ENCODE measurements at regions not wholly inside any gene's neighbourhood (a gene's known extent, or its start where the extent isn't known, plus 50 kb on each side); places are given as distances from the start of the nearest gene placed in this dataset.

DNA sequence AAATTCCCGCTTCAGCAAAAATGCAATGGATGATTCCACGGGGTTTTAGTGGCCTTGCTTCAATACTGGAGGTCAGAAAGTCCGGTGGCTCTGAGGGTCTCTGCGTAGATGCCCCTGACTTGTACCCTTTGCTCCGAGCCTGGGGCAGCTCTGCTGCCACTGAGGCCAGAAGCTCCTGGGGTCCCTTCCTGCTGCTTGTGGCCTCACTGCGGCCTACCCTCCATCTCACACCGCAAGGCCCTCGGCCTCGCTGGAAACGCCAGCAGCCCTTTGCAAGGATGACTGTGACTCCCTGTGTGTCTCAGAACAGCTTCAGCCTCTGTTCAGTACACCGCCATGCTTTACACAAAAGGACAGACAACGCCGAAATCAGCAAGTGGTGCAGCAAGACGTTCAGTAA is 244.8 kb downstream of the ACTR3B start:
- H3K9me3 ChIP-seq (ENCODE audit: low read depth, low read length): no peaks in the 10 kb centered on the region
- H3K4me1 ChIP-seq (ENCODE audit: insufficient read depth, low read length): no peaks in the 10 kb centered on the region
- H3K4me3 ChIP-seq (ENCODE audit: insufficient read depth, low read length): no peak overlapping the region
- no peaks in the 10 kb centered on the region for H4K20me1 ChIP-seq (ENCODE audit: insufficient read depth, low read length)
- no peak overlapping the region for H3K27ac ChIP-seq (ENCODE audit: low read depth, low read length)
- no peak overlapping the region for H3K4me2 ChIP-seq (ENCODE audit: insufficient read depth, low read length)
- no peaks in the 10 kb centered on the region for H3K36me3 ChIP-seq (ENCODE audit: insufficient read depth, low read length)
- TF ChIP-seq, protein P1, sequence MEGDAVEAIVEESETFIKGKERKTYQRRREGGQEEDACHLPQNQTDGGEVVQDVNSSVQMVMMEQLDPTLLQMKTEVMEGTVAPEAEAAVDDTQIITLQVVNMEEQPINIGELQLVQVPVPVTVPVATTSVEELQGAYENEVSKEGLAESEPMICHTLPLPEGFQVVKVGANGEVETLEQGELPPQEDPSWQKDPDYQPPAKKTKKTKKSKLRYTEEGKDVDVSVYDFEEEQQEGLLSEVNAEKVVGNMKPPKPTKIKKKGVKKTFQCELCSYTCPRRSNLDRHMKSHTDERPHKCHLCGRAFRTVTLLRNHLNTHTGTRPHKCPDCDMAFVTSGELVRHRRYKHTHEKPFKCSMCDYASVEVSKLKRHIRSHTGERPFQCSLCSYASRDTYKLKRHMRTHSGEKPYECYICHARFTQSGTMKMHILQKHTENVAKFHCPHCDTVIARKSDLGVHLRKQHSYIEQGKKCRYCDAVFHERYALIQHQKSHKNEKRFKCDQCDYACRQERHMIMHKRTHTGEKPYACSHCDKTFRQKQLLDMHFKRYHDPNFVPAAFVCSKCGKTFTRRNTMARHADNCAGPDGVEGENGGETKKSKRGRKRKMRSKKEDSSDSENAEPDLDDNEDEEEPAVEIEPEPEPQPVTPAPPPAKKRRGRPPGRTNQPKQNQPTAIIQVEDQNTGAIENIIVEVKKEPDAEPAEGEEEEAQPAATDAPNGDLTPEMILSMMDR (IDR thresholded peaks at IDR 0.05; ENCODE audit: extremely low read depth, low read depth, low read length): no peak
- no peak for DNase-seq (ENCODE audit: insufficient read length, low spot score, missing footprints)
- no peaks in the 10 kb centered on the region for H3K79me2 ChIP-seq (ENCODE audit: insufficient read depth, low read length)
- H2AFZ ChIP-seq (ENCODE audit: low read length): no peak overlapping the region
- no peaks in the 10 kb centered on the region for H3K27me3 ChIP-seq (ENCODE audit: insufficient read depth, low read length)

DNA sequence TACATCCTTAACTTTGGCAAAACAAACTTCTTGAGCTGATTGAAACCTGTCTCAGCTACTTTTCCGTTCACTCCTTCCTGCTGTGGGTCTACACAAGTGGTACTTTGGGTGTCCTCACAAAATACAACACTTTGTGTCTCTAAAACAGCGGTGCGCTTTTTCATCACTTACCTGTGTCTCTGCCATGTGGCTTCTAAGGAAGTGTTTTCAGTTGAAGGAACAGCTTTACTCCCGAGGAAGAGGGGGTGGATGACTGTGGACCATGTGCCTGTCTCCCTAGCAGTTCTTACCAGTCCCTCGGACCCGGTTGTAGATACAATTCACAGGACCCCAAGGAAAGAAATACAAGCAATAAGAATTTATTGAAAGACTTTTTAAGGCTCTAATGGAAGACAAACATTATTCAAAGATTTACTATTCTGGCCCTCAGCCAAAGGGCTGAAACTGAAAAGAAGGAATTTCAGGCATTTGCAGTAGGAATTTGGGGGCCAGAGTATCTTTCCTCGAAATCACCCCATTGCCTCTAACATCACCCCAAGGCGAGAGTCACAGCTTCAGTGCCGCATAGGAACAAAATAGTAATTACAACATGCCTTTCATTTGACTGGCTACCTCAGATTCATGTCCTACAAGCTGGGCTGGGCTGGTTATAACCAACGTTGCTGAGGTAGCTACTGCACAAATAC is 246.3 kb downstream of the ACTR3B start:
- no peaks in the 10 kb centered on the region for H3K79me2 ChIP-seq (ENCODE audit: insufficient read depth, low read length)
- DNase-seq (ENCODE audit: insufficient read length, low spot score, missing footprints): no peak
- H3K4me3 ChIP-seq (ENCODE audit: insufficient read depth, low read length): no peak overlapping the region
- H4K20me1 ChIP-seq (ENCODE audit: insufficient read depth, low read length): no peaks in the 10 kb centered on the region
- TF ChIP-seq, protein P1 (IDR thresholded peaks at IDR 0.05; ENCODE audit: extremely low read depth, low read depth, low read length): no peak
- H3K4me2 ChIP-seq (ENCODE audit: insufficient read depth, low read length): no peak overlapping the region
- no peaks in the 10 kb centered on the region for H3K27me3 ChIP-seq (ENCODE audit: insufficient read depth, low read length)
- no peaks in the 10 kb centered on the region for H3K4me1 ChIP-seq (ENCODE audit: insufficient read depth, low read length)
- H2AFZ ChIP-seq (ENCODE audit: low read length): no peak overlapping the region
- no peak overlapping the region for H3K27ac ChIP-seq (ENCODE audit: low read depth, low read length)
- no peaks in the 10 kb centered on the region for H3K36me3 ChIP-seq (ENCODE audit: insufficient read depth, low read length)
- H3K9me3 ChIP-seq (ENCODE audit: low read depth, low read length): no peaks in the 10 kb centered on the region

DNA sequence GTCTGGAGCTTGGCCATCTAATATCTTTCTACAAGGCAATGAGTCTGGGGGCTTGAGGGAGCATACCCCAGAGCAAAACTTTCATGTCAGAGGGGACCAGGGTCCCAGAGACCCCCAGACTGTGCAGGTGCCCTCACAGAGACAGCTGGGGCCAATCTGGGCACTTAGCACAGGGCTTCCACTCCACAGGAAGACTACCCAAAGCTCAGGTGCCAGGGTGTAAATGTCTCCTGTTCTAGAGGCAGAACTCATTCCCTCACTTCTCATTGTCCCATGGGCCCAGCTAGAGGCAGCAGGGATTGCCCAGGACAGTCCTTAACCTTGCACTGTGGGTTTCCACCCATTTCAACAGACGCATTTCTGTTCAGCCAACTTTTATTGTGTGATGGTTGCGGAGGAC is 246.9 kb downstream of the ACTR3B start:
- no peaks in the 10 kb centered on the region for H3K79me2 ChIP-seq (ENCODE audit: insufficient read depth, low read length)
- no peaks in the 10 kb centered on the region for H3K9me3 ChIP-seq (ENCODE audit: low read depth, low read length)
- H4K20me1 ChIP-seq (ENCODE audit: insufficient read depth, low read length): no peaks in the 10 kb centered on the region
- no peak overlapping the region for H3K4me3 ChIP-seq (ENCODE audit: insufficient read depth, low read length)
- H3K4me2 ChIP-seq (ENCODE audit: insufficient read depth, low read length): no peak overlapping the region
- DNase-seq (ENCODE audit: insufficient read length, low spot score, missing footprints): no peak
- H3K36me3 ChIP-seq (ENCODE audit: insufficient read depth, low read length): no peaks in the 10 kb centered on the region
- H3K27me3 ChIP-seq (ENCODE audit: insufficient read depth, low read length): no peaks in the 10 kb centered on the region
- TF ChIP-seq, protein P1 (IDR thresholded peaks at IDR 0.05; ENCODE audit: extremely low read depth, low read depth, low read length): no peak
- no peak overlapping the region for H3K27ac ChIP-seq (ENCODE audit: low read depth, low read length)
- H3K4me1 ChIP-seq (ENCODE audit: insufficient read depth, low read length): no peaks in the 10 kb centered on the region
- no peak overlapping the region for H2AFZ ChIP-seq (ENCODE audit: low read length)

DNA sequence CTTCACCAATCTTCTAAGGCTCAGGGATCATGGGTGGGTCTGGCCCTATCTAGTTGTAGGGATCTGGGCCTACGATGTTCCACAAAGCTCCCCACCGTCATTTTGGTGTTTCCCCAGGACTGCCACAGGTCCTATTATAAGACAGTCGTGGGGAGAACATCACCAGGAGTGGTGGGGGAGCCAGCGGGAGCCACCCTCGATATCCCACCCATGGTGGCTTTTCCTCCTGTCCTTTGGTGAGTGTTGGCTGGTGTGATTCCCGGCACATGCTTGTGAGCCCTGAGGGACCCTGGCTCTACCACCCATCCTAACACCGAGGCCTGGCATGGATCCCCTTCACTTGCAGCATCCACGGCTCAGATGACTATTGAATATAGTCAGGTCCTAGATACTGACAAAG is 247.4 kb downstream of the ACTR3B start:
- DNase-seq (ENCODE audit: insufficient read length, low spot score, missing footprints): no peak
- H3K27me3 ChIP-seq (ENCODE audit: insufficient read depth, low read length): no peaks in the 10 kb centered on the region
- no peaks in the 10 kb centered on the region for H3K9me3 ChIP-seq (ENCODE audit: low read depth, low read length)
- no peak overlapping the region for H3K27ac ChIP-seq (ENCODE audit: low read depth, low read length)
- no peaks in the 10 kb centered on the region for H3K4me1 ChIP-seq (ENCODE audit: insufficient read depth, low read length)
- H3K4me3 ChIP-seq (ENCODE audit: insufficient read depth, low read length): no peak overlapping the region
- no peak overlapping the region for H3K4me2 ChIP-seq (ENCODE audit: insufficient read depth, low read length)
- no peaks in the 10 kb centered on the region for H4K20me1 ChIP-seq (ENCODE audit: insufficient read depth, low read length)
- TF ChIP-seq, protein P1 (IDR thresholded peaks at IDR 0.05; ENCODE audit: extremely low read depth, low read depth, low read length): no peak
- no peaks in the 10 kb centered on the region for H3K36me3 ChIP-seq (ENCODE audit: insufficient read depth, low read length)
- no peaks in the 10 kb centered on the region for H3K79me2 ChIP-seq (ENCODE audit: insufficient read depth, low read length)
- no peak overlapping the region for H2AFZ ChIP-seq (ENCODE audit: low read length)

All from osteoblast (primary cell).